Aorta (tissue), 5 donors: ENCODE measurements at regions not wholly inside any gene's neighbourhood (a gene's known extent, or its start where the extent isn't known, plus 50 kb on each side); places are given as distances from the start of the nearest gene placed in this dataset.
"Not testable (repeated sequence)": the region's sequence is repeated elsewhere in the genome, so short reads cannot be mapped to it uniquely, and the experiment has no call there.

Source experiments
- ATAC-seq: fragments of 200-7000 bp; cut with Tn5 transposase; one replicate; pipeline ENCODE4 v1.9.1; 2022; ENCODE audit warnings: moderate library complexity; ENCODE audit not compliant: low FRiP score
- DNase-seq, 2 donors: peaks; one replicate each; pipeline ENCODE4 v3.0.0-alpha.2; 2020
- H3K27ac ChIP-seq, 2 donors: one replicate each; pipeline ENCODE4 v1.5.1; 2013; ENCODE audit warnings: low read length in 2 of 2, mild to moderate bottlenecking in 2 of 2, moderate library complexity in 2 of 2, control low read depth in 1 of 2, inconsistent platforms in 1 of 2, low read depth in 1 of 2
- H3K27me3 ChIP-seq, 2 donors: one replicate each; pipeline ENCODE4 v1.6.1; 2013; ENCODE audit warnings: control low read depth in 1 of 2, low read length in 1 of 2, mild to moderate bottlenecking in 1 of 2, moderate library complexity in 1 of 2; ENCODE audit not compliant: insufficient read depth in 2 of 2, control insufficient read depth in 1 of 2
- H3K36me3 ChIP-seq, 2 donors: one replicate each; pipeline ENCODE4 v1.6.1; 2013; ENCODE audit warnings: control low read depth in 1 of 2, low read length in 1 of 2, mild to moderate bottlenecking in 1 of 2; ENCODE audit not compliant: insufficient read depth in 2 of 2, control insufficient read depth in 1 of 2
- H3K4me1 ChIP-seq, 2 donors: one replicate each; pipeline ENCODE4 v1.6.1; 2013; ENCODE audit warnings: low read length in 2 of 2, control low read depth in 1 of 2, mild to moderate bottlenecking in 1 of 2, moderate library complexity in 1 of 2; ENCODE audit not compliant: insufficient read depth in 2 of 2, control insufficient read depth in 1 of 2
- H3K4me3 ChIP-seq, 2 donors: one replicate each; pipeline ENCODE4 v1.5.1; 2013; ENCODE audit warnings: low read length in 2 of 2, control low read depth in 1 of 2, mild to moderate bottlenecking in 1 of 2
- H3K9me3 ChIP-seq: one replicate; pipeline ENCODE4 v1.6.1; 2013; ENCODE audit warnings: mild to moderate bottlenecking, low read length; ENCODE audit not compliant: control insufficient read depth
- WGBS, 2 donors: extraction: QIAGEN DNeasy Blood & Tissue Kit; methylation state at CpG; one replicate each; pipeline ENCODE4 v1.1.7; 2013; 5-methylcytosine and 5-hydroxymethylcytosine counted together
- intact Hi-C, 2 donors: fragments of 100-400 bp; cut with DNase I; formaldehyde crosslinking; loops; one replicate each; pipeline versions ENCODE4 v1.14.2 to v1.15.0; 2022
- donor health status: healthy with polysubstance abuse.
- donor health status: Bipolar disorder and iron deficiency.
- donor health status: DM: no; HTN: no; CAD: no.
- donor health status: DM: no; HTN: no; CAD: no.
- donor health status: DM: yes; HTN: yes; CAD: no.

GRCh38 chr15:79652972-79653371, 220.8 kb downstream of the MINAR1 start:
- H3K36me3 ChIP-seq, DNase-seq, H3K27me3 ChIP-seq, H3K9me3 ChIP-seq, H3K4me1 ChIP-seq, ATAC-seq, intact Hi-C loops, H3K27ac ChIP-seq, H3K4me3 ChIP-seq: not testable (repeated sequence)

GRCh38 chr15:79653533-79653932, 221.4 kb downstream of the MINAR1 start:
- Histone ChIP-seq H3K36me3 (no peaks in the 10 kb centered on the region), H3K27me3 (no peaks in the 10 kb centered on the region), H3K4me3 (no peak overlapping the region), H3K4me1 (no peaks in the 10 kb centered on the region), H3K9me3 (peaks cover 3% of the 10 kb centered on the region), H3K27ac (no peak overlapping the region)
- 44 to 58% methylated on average over 1 of the region's 1 CpG for WGBS, 2 donors
- ATAC-seq (no peak), DNase-seq (no peak)
- intact Hi-C loops = no loop called here

- peaks cover 3% of the 10 kb centered on the region for H3K9me3 ChIP-seq
- H3K4me3 ChIP-seq = no peak overlapping the region
- intact Hi-C loops = no loop called here
- DNase-seq = no peak
- ATAC-seq = no peak
- no peaks in the 10 kb centered on the region for H3K27me3 ChIP-seq
- H3K27ac ChIP-seq = no peak overlapping the region
- no peaks in the 10 kb centered on the region for H3K4me1 ChIP-seq
- 59 to 66% methylated on average over 5 of the region's 5 CpGs for WGBS, 2 donors
- H3K36me3 ChIP-seq = no peaks in the 10 kb centered on the region
Observed at GRCh38 chr15:79656151-79657000, 224.2 kb downstream of the MINAR1 start.

- Histone ChIP-seq H3K9me3 (peaks cover 3% of the 10 kb centered on the region), H3K27ac (no peak overlapping the region), H3K36me3 (no peaks in the 10 kb centered on the region), H3K4me3 (no peak overlapping the region), H3K4me1 (no peaks in the 10 kb centered on the region), H3K27me3 (no peaks in the 10 kb centered on the region)
- 47 to 49% methylated on average over 2 of the region's 2 CpGs for WGBS, 2 donors
- no peak for ATAC-seq
- no peak for DNase-seq
- intact Hi-C loops = no loop called here
Observed at GRCh38 chr15:79657722-79658121, 225.6 kb downstream of the MINAR1 start.

- H3K36me3 ChIP-seq = no peaks in the 10 kb centered on the region
- H3K4me1 ChIP-seq = no peaks in the 10 kb centered on the region
- no peak overlapping the region for H3K27ac ChIP-seq
- DNase-seq = no peak
- intact Hi-C loops = no loop called here
- peaks cover 2% of the 10 kb centered on the region for H3K9me3 ChIP-seq
- no peaks in the 10 kb centered on the region for H3K27me3 ChIP-seq
- no peak overlapping the region for H3K4me3 ChIP-seq
- WGBS, 2 donors = 80 to 85% methylated on average over 2 of the region's 2 CpGs
- no peak for ATAC-seq
Observed at GRCh38 chr15:79659691-79660090, 227.6 kb downstream of the MINAR1 start.

- DNase-seq (no peak), ATAC-seq (no peak)
- Histone ChIP-seq H3K27ac (no peak overlapping the region), H3K9me3 (no peaks in the 10 kb centered on the region), H3K4me3 (no peak overlapping the region), H3K4me1 (no peaks in the 10 kb centered on the region), H3K36me3 (no peaks in the 10 kb centered on the region), H3K27me3 (no peaks in the 10 kb centered on the region)
- 88 to 91% methylated on average over 1 of the region's 1 CpG for WGBS, 2 donors
- intact Hi-C loops = no loop called here
Observed at GRCh38 chr15:79661411-79661810, 229.3 kb downstream of the MINAR1 start.

GRCh38 chr15:79673416-79674123, 223.2 kb downstream of the MTHFS start:
- Histone ChIP-seq H3K36me3 (no peaks in the 10 kb centered on the region), H3K27me3 (no peaks in the 10 kb centered on the region), H3K9me3 (no peaks in the 10 kb centered on the region), H3K27ac (no peak overlapping the region), H3K4me3 (no peak overlapping the region), H3K4me1 (no peaks in the 10 kb centered on the region)
- intact Hi-C loops = no loop called here
- ATAC-seq (no peak), DNase-seq (no peak)
- WGBS, 2 donors = 40 to 43% methylated on average over 4 of the region's 4 CpGs

- Histone ChIP-seq H3K4me1 (no peaks in the 10 kb centered on the region), H3K9me3 (no peaks in the 10 kb centered on the region), H3K27ac (no peak overlapping the region), H3K36me3 (no peaks in the 10 kb centered on the region), H3K4me3 (no peak overlapping the region), H3K27me3 (no peaks in the 10 kb centered on the region)
- DNase-seq (no peak), ATAC-seq (no peak)
- 68 to 75% methylated on average over 2 of the region's 2 CpGs for WGBS, 2 donors
- intact Hi-C loops = no loop called here
Observed at GRCh38 chr15:79674124-79674465, 222.7 kb downstream of the MTHFS start.

GRCh38 chr15:79675982-79676381, 220.8 kb downstream of the MTHFS start:
- Histone ChIP-seq H3K4me3 (no peak overlapping the region), H3K27me3 (no peaks in the 10 kb centered on the region), H3K4me1 (no peaks in the 10 kb centered on the region), H3K36me3 (no peaks in the 10 kb centered on the region), H3K9me3 (no peaks in the 10 kb centered on the region), H3K27ac (no peak overlapping the region)
- no peak for DNase-seq
- 77 to 82% methylated on average over 5 of the region's 5 CpGs for WGBS, 2 donors
- no peak for ATAC-seq
- intact Hi-C loops = no loop called here
